RPMI8226 (cell line): ENCODE measurements at regions not wholly inside any gene's neighbourhood (a gene's known extent, or its start where the extent isn't known, plus 50 kb on each side); places are given as distances from the start of the nearest gene placed in this dataset.
"Not testable (repeated sequence)": the region's sequence is repeated elsewhere in the genome, so short reads cannot be mapped to it uniquely, and the experiment has no call there.

Experiments used
- DNase-seq: peaks from one replicate; pipeline ENCODE4 v3.0.0-alpha.2; 2015

GRCh38 chr21:13514308-13514707, 95.3 kb upstream of the POTED start:
- DNase-seq, result not testable (repeated sequence)

DNA sequence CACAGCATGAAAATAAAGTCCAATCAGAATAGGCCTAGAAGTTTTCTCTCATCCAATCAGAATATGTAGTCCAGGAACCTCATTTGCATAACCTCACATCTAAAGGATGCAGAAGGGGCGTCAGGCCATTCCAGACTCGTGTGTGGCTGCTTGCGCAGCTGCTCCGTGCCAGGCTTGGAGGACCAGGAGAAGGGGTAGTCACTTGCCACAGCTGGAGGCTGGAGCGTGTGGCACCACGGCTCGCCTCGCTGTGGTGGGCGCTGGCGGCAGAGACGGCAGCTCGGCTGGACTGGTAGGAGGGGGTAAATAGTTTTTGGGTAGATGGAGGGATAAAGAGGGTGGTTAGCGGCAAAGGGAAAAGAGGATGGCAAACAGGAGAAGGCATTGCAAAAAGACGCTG, 93.6 kb upstream of the POTED start:
- DNase-seq, result peak; percentile 11

DNA sequence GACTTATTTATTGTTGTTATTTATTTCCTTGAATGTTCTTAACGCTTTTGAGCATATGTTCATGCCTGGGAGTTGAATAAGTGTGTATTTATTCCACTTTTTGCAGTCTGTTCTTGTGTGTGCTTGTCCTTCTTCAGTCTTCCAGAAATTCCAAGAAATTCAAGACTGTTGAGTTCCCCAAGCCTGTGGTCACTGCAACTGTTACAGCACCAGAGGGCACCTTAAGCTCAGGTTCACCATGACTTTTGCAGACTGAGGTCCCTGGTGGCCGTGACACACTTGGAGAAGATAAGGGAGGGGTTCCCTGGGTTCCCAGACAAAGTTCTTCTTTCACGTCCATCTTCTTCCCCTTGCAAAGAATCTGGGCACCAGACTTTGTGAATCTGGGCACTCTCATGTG, 89.6 kb upstream of the POTED start:
- DNase-seq, result not testable (repeated sequence)

DNA sequence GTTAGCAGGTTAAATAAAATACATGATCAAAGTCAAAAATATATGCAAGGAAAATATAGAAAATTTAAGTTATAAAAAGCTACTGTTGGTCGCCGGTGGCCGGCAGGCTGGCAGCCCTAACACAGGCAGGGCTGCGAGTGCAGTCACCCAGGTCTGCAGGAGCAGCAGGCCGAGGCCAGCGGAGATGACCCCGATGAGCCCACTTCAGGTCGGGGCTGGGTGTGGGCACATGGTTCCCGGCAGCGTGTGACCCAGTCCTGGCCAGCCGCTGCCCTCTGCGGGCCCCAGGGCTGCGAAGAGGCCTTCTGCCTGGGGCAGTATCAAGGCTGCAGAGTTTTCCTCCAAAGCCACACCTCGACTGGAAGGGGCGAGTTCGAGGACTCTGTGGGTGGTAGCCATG, 84.6 kb upstream of the POTED start:
- not testable (repeated sequence) for DNase-seq

- DNase-seq, result not testable (repeated sequence)
Observed at GRCh38 chr21:13529082-13529481, 80.5 kb upstream of the POTED start.

GRCh38 chr21:13529674-13530073, 79.9 kb upstream of the POTED start:
- DNase-seq, result peak; percentile 55

DNA sequence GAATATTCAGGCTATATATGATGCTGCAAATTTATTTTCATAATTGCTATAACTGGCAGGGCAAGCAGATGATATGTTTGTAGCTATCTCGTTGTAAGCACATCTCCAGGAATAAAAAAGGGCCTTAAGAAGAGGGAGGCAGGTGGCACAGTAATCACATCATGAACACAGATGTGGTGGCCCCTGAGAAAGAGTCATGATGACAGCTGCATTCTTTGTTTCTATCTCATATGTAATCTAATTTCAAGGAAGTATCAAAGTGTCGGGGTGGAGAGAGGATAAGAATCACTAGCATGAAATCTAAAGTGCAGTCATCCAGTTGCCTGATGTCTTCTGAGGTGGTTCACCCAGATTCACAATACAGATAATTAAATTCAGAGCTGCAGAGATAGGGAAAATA, 78.9 kb upstream of the POTED start:
- not testable (repeated sequence) for DNase-seq

DNA sequence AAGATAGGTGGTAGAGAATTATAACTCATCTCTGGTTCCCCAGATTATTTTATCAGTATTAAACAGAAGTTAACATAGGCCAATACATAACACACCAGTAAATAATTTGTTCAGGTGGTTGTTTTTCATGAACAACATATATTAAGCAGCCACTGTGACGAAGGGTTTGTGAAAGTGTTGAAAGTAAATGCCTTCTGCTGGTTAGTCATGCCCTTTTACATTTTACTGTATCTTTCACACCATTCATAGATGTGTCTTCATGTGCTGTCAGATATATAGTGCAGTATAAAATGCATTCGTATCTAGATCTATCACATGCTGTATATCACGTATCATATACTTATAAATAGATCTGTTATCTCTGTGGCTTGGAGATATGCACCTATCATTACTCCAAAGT, 66.1 kb upstream of the POTED start:
- DNase-seq, result not testable (repeated sequence)

DNA sequence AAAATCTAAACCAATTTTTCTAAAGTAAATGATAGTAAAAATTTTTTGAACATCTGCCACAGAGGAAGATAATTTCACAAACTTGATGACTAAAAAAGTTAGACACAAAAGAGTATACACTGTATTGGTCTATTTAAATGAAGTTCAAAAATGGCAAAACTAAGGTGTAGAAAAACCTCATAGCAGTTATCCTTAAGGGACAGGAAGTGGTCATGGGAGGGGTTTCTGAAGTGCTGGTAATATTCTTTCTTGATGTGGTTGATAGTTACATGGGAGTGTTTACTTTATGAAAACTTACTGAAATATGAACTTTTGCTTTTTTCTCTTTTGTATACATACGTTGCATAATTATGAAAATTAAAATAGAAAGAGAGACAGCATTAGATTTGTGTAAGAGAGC, 64.1 kb upstream of the POTED start:
- not testable (repeated sequence) for DNase-seq
